Keratinocyte (primary cell): ENCODE measurements at regions not wholly inside any gene's neighbourhood (a gene's known extent, or its start where the extent isn't known, plus 50 kb on each side); places are given as distances from the start of the nearest gene placed in this dataset.

Experiments
- CTCF ChIP-seq, 3 experiments: IDR thresholded peaks in 1 of 3; conservative IDR thresholded peaks in 1 of 3; optimal IDR thresholded peaks in 1 of 3; 2 replicates in 2 of 3; 3 replicates in 1 of 3; pipeline versions ENCODE3 to v1.5.1; 2011; ENCODE audit warnings: low read length in 3 of 3, mild to moderate bottlenecking in 3 of 3, moderate library complexity in 2 of 3, control low read depth in 1 of 3, inconsistent platforms in 1 of 3; ENCODE audit not compliant: insufficient read depth in 2 of 3; ENCODE audit errors: extremely low read depth in 1 of 3
- EZH2 ChIP-seq: IDR thresholded peaks from one replicate; pipeline ENCODE4 v1.6.1; 2012; ENCODE audit warnings: inconsistent platforms, mild to moderate bottlenecking, low read length, moderate library complexity

- peak; percentile 94 to 99 (median 95) for TF ChIP-seq CTCF (optimal IDR thresholded peaks at IDR 0.05 in 1 of 3, IDR thresholded peaks at IDR 0.05 in 1 of 3, conservative IDR thresholded peaks at IDR 0.05 in 1 of 3; ENCODE audit: extremely low read depth in 1 of 3, insufficient read depth in 2 of 3, low read length in 3 of 3)
- TF ChIP-seq EZH2 = no peak
Measured at GRCh38 chr5:61658592-61659008, 326.5 kb downstream of the ZSWIM6 start.
